DND-41 (cell line): ENCODE measurements at regions not wholly inside any gene's neighbourhood (a gene's known extent, or its start where the extent isn't known, plus 50 kb on each side); places are given as distances from the start of the nearest gene placed in this dataset.
"Not testable (repeated sequence)": the region's sequence is repeated elsewhere in the genome, so short reads cannot be mapped to it uniquely, and the experiment has no call there.

ENCODE experiments used
- ATAC-seq: fragments of 200-7000 bp; cut with Tn5 transposase; 3 replicates; pipeline ENCODE4 v1.9.1; 2021; ENCODE audit warnings: low read depth; ENCODE audit not compliant: insufficient read depth
- DNase-seq: peaks from one replicate; pipeline ENCODE4 v3.0.0-alpha.2; 2020
- H2AFZ ChIP-seq: 2 replicates; pipeline ENCODE4 v1.6.0; 2012; ENCODE audit warnings: low read depth, low read length
- H3K27ac ChIP-seq: 2 replicates; pipeline ENCODE4 v1.5.1; 2012; ENCODE audit warnings: low read length, inconsistent platforms
- H3K27me3 ChIP-seq: fragments of 200-600 bp; sonication (generic); 2 replicates; pipeline ENCODE4 v1.6.0; 2012; ENCODE audit warnings: low read length, mild to moderate bottlenecking, inconsistent platforms; ENCODE audit not compliant: insufficient read depth, poor library complexity
- H3K36me3 ChIP-seq: 2 replicates; pipeline ENCODE4 v1.5.1; 2012; ENCODE audit warnings: low read length, inconsistent platforms; ENCODE audit not compliant: insufficient read depth
- H3K4me1 ChIP-seq: 2 replicates; pipeline ENCODE4 v1.5.1; 2012; ENCODE audit warnings: mild to moderate bottlenecking, low read length; ENCODE audit not compliant: insufficient read depth
- H3K4me2 ChIP-seq: 2 replicates; pipeline ENCODE4 v1.6.0; 2012; ENCODE audit warnings: mild to moderate bottlenecking, moderate library complexity, low read length, inconsistent platforms; ENCODE audit not compliant: insufficient read depth
- H3K4me3 ChIP-seq, 2 experiments: fragments of 200-600 bp in 1 of 2; shearing (Covaris generic) in 1 of 2; 2 replicates each; pipeline ENCODE4 v1.5.1; 2012 to 2016; ENCODE audit warnings: inconsistent platforms in 2 of 2, low read length in 2 of 2, mild to moderate bottlenecking in 2 of 2, low read depth in 1 of 2, moderate library complexity in 1 of 2
- H3K79me2 ChIP-seq: 2 replicates; pipeline ENCODE4 v1.6.0; 2012; ENCODE audit warnings: low read length, inconsistent platforms; ENCODE audit not compliant: insufficient read depth
- H3K9ac ChIP-seq: 2 replicates; pipeline ENCODE4 v1.6.0; 2012; ENCODE audit warnings: low read depth, mild to moderate bottlenecking, inconsistent platforms, low read length, moderate library complexity
- H3K9me3 ChIP-seq: 2 replicates; pipeline ENCODE4 v1.5.1; 2012; ENCODE audit warnings: low read length, moderate library complexity, mild to moderate bottlenecking, inconsistent platforms; ENCODE audit not compliant: insufficient read depth, severe bottlenecking
- H4K20me1 ChIP-seq: 2 replicates; pipeline ENCODE4 v1.6.0; 2012; ENCODE audit warnings: low read length; ENCODE audit not compliant: insufficient read depth
- EZH2 ChIP-seq: IDR thresholded peaks from 3 replicates; pipeline ENCODE4 v1.6.1; 2012; ENCODE audit warnings: borderline replicate concordance, low read depth, mild to moderate bottlenecking, moderate library complexity, low read length, inconsistent platforms; ENCODE audit not compliant: severe bottlenecking
- TF ChIP-seq, protein P1 (sequence below): IDR thresholded peaks from 2 replicates; pipeline ENCODE4 v1.5.1; 2012; ENCODE audit warnings: borderline replicate concordance, low read length, moderate library complexity, mild to moderate bottlenecking; ENCODE audit not compliant: poor library complexity, severe bottlenecking; ENCODE audit errors: extremely low read depth

DNA sequence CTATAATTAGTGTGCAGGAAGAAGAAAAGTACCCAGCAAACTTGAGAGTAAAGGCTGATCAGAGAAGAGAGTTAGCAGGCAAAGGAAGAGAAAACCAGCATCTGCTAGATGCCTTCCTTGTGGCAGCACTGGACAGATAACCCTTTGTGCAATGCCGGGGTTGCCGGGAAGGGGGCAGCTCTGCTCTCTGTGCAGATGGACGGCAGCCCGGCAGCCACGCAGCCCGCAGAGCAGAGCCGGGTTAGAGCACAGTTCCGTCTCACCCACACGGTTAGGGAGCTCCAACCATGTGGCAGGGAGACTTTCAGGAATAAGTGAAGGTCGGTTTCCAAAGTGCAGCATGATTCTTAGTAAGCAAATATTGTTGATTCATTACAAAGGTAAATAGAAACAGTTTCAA lies 80.0 kb upstream of the RPS6KA2 start:
- no peak overlapping the region for H3K4me2 ChIP-seq
- DNase-seq = peak; percentile 7
- 0 out of 3 replicates have a peak, but pooled peaks have one; percentile 45 for ATAC-seq
- no peaks in the 10 kb centered on the region for H4K20me1 ChIP-seq
- no peaks in the 10 kb centered on the region for H3K4me1 ChIP-seq
- H3K9me3 ChIP-seq = no peaks in the 10 kb centered on the region
- no peak overlapping the region for H3K27ac ChIP-seq
- H3K79me2 ChIP-seq = no peaks in the 10 kb centered on the region
- TF ChIP-seq, protein P1, sequence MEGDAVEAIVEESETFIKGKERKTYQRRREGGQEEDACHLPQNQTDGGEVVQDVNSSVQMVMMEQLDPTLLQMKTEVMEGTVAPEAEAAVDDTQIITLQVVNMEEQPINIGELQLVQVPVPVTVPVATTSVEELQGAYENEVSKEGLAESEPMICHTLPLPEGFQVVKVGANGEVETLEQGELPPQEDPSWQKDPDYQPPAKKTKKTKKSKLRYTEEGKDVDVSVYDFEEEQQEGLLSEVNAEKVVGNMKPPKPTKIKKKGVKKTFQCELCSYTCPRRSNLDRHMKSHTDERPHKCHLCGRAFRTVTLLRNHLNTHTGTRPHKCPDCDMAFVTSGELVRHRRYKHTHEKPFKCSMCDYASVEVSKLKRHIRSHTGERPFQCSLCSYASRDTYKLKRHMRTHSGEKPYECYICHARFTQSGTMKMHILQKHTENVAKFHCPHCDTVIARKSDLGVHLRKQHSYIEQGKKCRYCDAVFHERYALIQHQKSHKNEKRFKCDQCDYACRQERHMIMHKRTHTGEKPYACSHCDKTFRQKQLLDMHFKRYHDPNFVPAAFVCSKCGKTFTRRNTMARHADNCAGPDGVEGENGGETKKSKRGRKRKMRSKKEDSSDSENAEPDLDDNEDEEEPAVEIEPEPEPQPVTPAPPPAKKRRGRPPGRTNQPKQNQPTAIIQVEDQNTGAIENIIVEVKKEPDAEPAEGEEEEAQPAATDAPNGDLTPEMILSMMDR = peak; percentile 41
- no peak for TF ChIP-seq EZH2
- no peak overlapping the region for H2AFZ ChIP-seq
- H3K27me3 ChIP-seq = peaks cover 18% of the 10 kb centered on the region
- no peaks in the 10 kb centered on the region for H3K36me3 ChIP-seq
- no peak overlapping the region for H3K9ac ChIP-seq
- H3K4me3 ChIP-seq = no peak overlapping the region

DNA sequence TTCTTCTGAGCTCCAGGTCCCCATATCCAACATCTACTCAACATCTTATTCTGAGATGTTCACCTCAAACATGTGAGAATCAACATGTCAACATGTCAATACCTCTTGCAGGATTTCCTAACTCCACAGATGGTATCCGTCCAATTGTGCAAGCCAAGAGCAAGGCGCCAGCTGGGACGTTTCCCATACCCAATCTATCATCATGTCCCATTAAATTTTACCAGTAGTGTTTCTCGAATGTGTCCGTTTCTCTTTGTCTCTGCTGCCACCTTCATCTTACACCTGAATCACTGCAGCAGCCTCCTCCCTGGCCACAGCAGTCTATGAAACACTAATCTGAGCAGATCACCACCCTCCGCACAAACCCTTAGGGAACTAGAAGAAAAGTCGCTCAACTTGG lies 78.0 kb upstream of the RPS6KA2 start:
- H3K4me3 ChIP-seq = no peak overlapping the region
- no peak overlapping the region for H3K4me2 ChIP-seq
- no peak overlapping the region for H3K27ac ChIP-seq
- H3K4me1 ChIP-seq = no peaks in the 10 kb centered on the region
- no peaks in the 10 kb centered on the region for H3K79me2 ChIP-seq
- peaks cover 26% of the 10 kb centered on the region for H3K27me3 ChIP-seq
- no peaks in the 10 kb centered on the region for H3K36me3 ChIP-seq
- H4K20me1 ChIP-seq = no peaks in the 10 kb centered on the region
- no peak for DNase-seq
- H3K9me3 ChIP-seq = no peaks in the 10 kb centered on the region
- ATAC-seq = no peak
- no peak overlapping the region for H2AFZ ChIP-seq
- no peak for TF ChIP-seq EZH2
- TF ChIP-seq, protein P1 = no peak
- no peak overlapping the region for H3K9ac ChIP-seq

DNA sequence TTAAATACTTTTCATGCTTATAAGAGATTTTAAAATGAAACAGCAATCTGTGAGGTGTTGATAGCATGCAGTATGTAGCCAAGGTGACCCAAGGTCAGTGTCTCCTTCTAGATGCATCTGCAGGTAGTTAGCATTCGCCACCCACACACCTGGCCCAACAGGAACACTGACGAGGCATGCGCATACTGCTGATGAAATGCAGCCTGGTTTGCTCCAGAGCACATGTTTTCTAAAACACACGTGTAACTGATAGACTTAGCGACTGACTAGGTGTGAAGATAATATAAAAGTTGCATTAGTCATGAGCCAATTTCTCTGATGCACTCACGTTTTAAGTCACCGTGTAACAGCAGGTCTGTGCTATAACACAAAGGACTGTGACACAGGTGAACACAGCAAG lies 77.1 kb upstream of the RPS6KA2 start:
- H3K9ac ChIP-seq = no peak overlapping the region
- H3K4me3 ChIP-seq = no peak overlapping the region
- H3K4me1 ChIP-seq = no peaks in the 10 kb centered on the region
- TF ChIP-seq, protein P1 = no peak
- TF ChIP-seq EZH2 = no peak
- no peak overlapping the region for H3K27ac ChIP-seq
- no peaks in the 10 kb centered on the region for H3K36me3 ChIP-seq
- H3K4me2 ChIP-seq = no peak overlapping the region
- H3K79me2 ChIP-seq = no peaks in the 10 kb centered on the region
- DNase-seq (no peak), ATAC-seq (no peak)
- H3K27me3 ChIP-seq = peaks cover 26% of the 10 kb centered on the region
- H3K9me3 ChIP-seq = no peaks in the 10 kb centered on the region
- H2AFZ ChIP-seq = no peak overlapping the region
- H4K20me1 ChIP-seq = no peaks in the 10 kb centered on the region

DNA sequence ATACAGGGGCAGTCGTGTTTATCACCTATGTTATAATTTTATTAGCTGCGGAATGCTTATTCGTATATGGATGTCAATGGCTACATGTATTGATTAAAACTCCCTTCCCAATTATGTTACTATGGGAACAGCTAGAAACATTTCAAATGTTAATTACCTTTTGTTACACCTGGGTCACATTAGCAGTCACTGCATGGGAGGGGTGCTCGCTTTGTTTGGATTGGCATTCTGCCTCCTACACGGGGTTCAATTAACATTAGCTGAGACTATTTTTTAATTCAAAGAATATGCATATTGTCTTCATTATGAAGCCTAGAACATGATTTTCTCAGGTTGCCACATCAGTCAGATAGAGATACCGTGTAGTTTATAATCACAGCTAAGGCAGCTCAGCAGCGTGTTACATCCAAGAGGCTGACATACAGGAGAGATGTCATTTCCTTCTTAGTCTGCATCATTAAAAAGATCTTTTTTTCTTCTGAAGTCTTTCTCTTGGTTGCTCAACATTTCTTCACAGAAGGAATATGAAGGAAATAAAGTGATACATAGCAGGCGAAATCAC lies 76.2 kb upstream of the RPS6KA2 start:
- peaks cover 26% of the 10 kb centered on the region for H3K27me3 ChIP-seq
- H3K4me3 ChIP-seq = no peak overlapping the region
- no peaks in the 10 kb centered on the region for H4K20me1 ChIP-seq
- no peak overlapping the region for H2AFZ ChIP-seq
- ATAC-seq (no peak), DNase-seq (no peak)
- H3K9ac ChIP-seq = no peak overlapping the region
- H3K4me2 ChIP-seq = no peak overlapping the region
- H3K27ac ChIP-seq = no peak overlapping the region
- no peaks in the 10 kb centered on the region for H3K79me2 ChIP-seq
- no peaks in the 10 kb centered on the region for H3K9me3 ChIP-seq
- no peaks in the 10 kb centered on the region for H3K36me3 ChIP-seq
- H3K4me1 ChIP-seq = no peaks in the 10 kb centered on the region
- TF ChIP-seq, protein P1 = no peak
- TF ChIP-seq EZH2 = no peak

DNA sequence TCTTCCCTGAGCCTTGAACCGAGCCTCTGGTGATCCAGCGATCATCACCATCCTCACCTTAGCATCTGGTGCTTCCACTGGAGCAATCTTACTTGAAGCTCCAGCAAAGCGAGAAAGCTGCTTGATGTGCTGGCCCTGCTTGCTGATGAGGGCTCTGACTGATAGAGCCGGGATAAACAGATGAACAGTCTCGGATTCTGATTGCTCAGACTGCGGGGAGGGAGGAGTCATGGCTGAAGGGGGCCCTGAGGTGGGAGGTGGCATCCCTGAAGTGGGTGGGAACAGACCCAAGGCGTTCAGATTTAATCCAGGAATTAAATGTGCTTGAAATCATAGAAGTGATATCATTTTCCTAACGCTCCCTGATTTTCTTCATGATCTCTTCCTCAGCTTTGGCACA lies 74.4 kb upstream of the RPS6KA2 start:
- not testable (repeated sequence) for H3K4me2 ChIP-seq, ATAC-seq, H3K36me3 ChIP-seq

More for the DNA sequence above, 74.4 kb upstream of the RPS6KA2 start:
- not testable (repeated sequence) for H4K20me1 ChIP-seq, H3K27ac ChIP-seq, H3K79me2 ChIP-seq, H3K4me1 ChIP-seq, DNase-seq, H2AFZ ChIP-seq, H3K9ac ChIP-seq, H3K4me3 ChIP-seq, H3K9me3 ChIP-seq
- peaks cover 29% of the 10 kb centered on the region for H3K27me3 ChIP-seq
